ENCODE measurements at regions not wholly inside any gene's neighbourhood (a gene's known extent, or its start where the extent isn't known, plus 50 kb on each side); places are given as distances from the start of the nearest gene placed in this dataset.

GRCh38 chr6:113551168-113551567 lies 306.0 kb upstream of the MARCKS start:
- TF ChIP-seq CTCF (IDR thresholded peaks at IDR 0.05; ENCODE audit: insufficient read depth, low read depth, low read length), result no peak
- TF ChIP-seq EZH2 (IDR thresholded peaks at IDR 0.05; ENCODE audit: insufficient read depth, low read length), result no peak
